ENCODE measurements at regions not wholly inside any gene's neighbourhood (a gene's known extent, or its start where the extent isn't known, plus 50 kb on each side); places are given as distances from the start of the nearest gene placed in this dataset.

- TF ChIP-seq POLR2A (IDR thresholded peaks at IDR 0.05; ENCODE audit: low read length) (no peak), GATA1 (IDR thresholded peaks at IDR 0.05; ENCODE audit: low read depth, low read length) (no peak)
Measured at GRCh38 chr4:20046931-20047677, 204.6 kb upstream of the SLIT2 start.

Measured in erythroblast (primary cell).